GM21423 (cell line): ENCODE measurements at regions not wholly inside any gene's neighbourhood (a gene's known extent, or its start where the extent isn't known, plus 50 kb on each side); places are given as distances from the start of the nearest gene placed in this dataset.
"Not testable (repeated sequence)": the region's sequence is repeated elsewhere in the genome, so short reads cannot be mapped to it uniquely, and the experiment has no call there.

Experiments
- ATAC-seq: cut with Tn5 transposase; IDR thresholded peaks from one replicate; pipeline ENCODE4 v1.9.1; 2021; ENCODE audit warnings: mild to moderate bottlenecking, moderate library complexity; ENCODE audit not compliant: unreplicated experiment

DNA sequence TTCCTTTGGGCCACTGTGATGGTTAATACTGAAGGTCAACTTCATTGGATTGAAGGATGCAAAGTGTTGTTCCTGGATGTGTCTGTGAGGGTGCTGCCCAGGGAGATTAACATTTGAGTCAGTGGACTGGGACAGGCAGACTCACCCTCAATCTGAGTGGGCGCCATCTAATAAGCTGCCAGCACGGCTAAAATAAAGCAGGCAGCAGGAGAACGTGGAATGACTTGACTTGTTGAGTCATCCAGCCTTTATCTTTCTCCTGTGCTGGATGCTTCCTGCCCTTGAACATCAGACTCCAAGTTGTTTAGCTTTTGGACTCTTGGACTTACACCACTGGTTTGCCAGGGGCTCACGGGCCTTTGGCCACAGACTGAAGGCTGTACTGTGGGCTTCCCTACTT is 1046.9 kb downstream of the TYW1 start:
- no peak for ATAC-seq

GRCh38 chr7:68050627-68051026 is 1054.0 kb downstream of the TYW1 start:
- ATAC-seq: no peak

GRCh38 chr7:68058014-68058413 is 1061.4 kb downstream of the TYW1 start:
- ATAC-seq: no peak

DNA sequence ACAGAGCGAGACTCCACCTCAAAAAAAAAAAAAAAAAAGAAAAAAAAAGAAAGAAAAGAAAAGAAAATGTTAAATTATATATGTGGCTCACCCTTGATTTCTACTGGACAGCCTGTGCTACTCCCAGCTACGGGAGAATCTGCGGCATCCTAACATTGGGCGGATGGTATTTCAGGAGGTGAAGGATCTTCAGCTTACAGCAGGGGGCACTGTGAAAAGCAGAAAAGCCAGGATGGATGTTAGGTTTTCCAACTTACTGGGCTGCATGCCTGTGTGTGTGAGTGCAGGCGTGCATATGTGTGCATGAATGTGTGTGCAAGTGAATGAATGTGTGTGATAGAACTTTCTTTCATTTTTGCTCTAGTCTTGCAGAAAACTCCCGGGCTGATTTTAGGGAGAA is 1066.5 kb downstream of the TYW1 start:
- ATAC-seq: no peak

- no peak for ATAC-seq
Observed at GRCh38 chr7:68065581-68065980, 1068.9 kb downstream of the TYW1 start.

DNA sequence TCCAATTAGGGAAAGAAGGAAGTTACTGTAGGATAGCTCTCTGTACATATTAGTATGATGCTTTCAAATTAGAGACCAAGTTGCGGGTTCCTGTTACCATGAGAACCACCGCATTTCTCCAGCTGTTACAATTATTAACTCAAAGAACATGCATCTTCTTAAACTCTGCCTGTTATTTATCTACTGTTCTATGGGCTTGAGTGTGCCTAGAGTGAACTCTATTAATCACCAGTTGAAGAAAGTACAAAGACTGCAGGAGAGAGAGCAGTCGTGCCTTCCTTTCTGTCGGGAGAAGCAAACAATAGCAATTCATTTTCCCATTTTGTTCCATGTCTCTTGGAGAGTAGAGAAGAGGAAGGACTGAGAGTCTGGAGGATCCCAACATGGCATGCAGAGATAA is 1071.2 kb downstream of the TYW1 start:
- no peak for ATAC-seq

- ATAC-seq: no peak
Observed at GRCh38 chr7:68070992-68071391, 1074.4 kb downstream of the TYW1 start.

DNA sequence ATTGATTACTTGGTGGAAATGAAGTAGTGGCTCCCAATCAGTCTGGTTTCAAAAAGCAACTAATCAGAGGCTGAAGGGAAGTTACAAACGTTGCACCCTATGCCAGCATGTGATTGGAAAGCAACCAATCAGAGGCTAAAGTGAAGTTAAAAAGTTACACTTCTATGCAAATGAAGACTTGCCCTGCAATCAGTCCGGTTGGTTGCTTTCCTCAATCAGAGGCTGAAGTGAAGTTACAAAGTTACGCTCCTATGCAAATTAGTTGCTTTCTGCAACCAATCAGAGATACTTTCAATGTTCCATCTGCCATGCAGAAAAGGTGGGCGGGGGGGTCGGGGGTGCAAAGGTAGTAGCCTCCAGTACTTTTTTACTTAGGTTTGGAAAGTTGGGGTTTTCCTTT is 1077.1 kb downstream of the TYW1 start:
- ATAC-seq: no peak

DNA sequence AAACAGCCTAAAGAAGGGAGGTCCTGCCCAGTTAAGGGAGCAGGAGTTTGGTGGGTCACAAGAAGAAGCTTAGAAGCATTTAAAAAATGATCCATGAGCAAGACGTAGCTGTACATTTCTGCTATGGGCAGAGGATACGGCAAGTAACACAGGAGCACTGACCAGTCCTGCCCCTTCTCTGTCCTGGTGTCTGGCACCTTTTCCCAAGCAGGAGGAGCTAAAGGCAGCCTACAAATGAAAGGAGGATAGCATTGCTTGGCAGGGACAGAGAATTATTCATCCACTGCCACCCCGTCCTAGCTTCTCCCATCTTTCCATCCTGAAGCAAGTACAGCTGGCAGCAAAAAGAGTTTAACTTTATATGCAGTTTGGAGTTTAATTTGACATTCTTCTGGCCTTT is 1077.6 kb downstream of the TYW1 start:
- no peak for ATAC-seq

- ATAC-seq: no peak
Observed at GRCh38 chr7:68078157-68078710, 1081.6 kb downstream of the TYW1 start.

GRCh38 chr7:68082066-68082960 is 1085.7 kb downstream of the TYW1 start:
- ATAC-seq: not testable (repeated sequence)

DNA sequence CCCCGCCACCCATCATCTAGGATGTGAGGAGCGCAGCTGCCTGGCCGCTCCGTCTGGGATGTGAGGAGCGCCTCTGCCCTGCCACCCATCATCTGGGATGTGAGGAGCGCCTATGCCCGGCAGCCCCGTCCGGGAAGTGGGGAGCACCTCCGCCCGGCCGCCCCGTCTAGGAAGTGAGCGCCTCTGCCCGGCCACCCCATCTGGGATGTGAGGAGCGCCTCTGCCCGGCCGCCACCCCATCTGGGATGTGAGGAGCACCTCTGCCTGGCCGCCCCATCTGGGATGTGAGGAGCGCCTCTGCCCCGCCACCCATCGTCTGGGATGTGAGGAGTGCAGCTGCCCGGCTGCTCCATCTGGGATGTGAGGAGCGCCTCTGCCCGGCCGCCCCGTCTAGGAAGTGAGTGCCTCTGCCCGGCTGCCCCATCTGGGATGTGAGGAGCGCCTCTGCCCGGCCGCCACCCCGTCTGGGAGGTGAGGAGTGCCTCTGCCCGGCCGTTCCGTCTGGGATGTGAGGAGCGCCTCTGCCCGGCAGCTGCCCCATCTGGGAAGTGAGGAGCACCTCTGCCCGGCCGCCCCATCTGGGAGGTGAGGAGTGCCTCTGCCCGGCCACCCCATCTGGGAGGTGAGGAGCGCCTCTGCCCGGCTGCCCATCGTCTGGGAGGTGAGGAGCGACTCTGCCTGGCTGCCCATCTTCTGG is 1086.5 kb downstream of the TYW1 start:
- not testable (repeated sequence) for ATAC-seq

- ATAC-seq: no peak
Observed at GRCh38 chr7:68087401-68087800, 1090.8 kb downstream of the TYW1 start.

DNA sequence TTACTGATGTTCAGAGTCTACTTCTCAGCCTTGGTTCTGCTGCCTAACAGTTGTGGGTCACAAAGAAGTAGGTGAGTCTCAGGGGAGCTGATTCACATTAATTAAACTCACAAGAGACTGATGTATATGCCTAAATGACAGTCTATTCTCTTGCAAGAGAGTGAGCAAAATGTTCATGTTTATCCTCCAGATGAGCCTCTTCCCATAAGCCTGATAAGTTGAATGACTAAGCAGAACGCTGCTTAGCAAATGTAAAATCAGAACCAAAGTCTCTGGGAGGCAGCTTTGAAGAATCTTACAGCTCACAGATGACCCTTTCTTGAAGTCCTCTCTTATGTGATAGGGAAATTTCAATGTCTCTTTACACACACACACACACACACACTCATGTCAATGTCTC is 1092.2 kb downstream of the TYW1 start:
- ATAC-seq: no peak

DNA sequence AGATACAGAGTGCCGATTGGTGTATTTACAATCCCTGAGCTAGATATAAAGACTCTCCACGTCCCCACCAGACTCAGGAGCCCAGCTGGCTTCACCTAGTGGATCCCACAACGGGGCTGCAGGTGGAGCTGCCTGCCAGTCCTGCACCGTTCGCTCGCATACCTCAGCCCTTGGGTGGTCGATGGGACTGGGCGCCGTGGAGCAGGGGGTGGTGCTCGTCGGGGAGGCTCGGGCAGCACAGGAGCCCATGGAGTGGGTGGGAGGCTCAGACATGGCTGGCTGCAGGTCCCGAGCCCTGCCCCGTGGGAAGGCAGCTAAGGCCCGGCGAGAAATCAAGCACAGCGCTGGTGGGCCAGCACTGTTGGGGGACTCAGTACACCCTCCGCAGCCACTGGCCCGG is 1093.6 kb downstream of the TYW1 start:
- ATAC-seq: not testable (repeated sequence)

DNA sequence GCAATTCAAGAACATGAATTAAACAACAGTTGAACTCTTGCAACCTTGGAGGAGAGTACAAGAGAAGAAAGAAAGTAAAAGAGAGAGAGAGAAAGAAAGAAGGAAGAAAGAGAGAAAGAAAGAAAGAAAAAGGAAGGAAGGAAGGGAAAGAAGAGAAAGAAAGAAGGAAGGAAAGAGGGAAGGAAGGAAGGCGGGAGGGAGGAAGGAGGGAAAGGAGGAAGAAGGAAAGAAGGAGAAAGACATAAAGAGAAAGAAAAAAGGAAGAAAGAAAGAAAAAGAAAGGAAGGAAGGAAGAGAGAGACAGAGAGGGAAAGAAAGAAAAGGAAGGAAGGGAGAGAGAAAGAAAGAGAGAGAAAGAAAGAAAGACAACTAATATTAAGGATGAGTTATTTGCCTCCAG is 1106.7 kb downstream of the TYW1 start:
- no peak for ATAC-seq

GRCh38 chr7:68107261-68107660 is 1110.6 kb downstream of the TYW1 start:
- ATAC-seq: no peak

DNA sequence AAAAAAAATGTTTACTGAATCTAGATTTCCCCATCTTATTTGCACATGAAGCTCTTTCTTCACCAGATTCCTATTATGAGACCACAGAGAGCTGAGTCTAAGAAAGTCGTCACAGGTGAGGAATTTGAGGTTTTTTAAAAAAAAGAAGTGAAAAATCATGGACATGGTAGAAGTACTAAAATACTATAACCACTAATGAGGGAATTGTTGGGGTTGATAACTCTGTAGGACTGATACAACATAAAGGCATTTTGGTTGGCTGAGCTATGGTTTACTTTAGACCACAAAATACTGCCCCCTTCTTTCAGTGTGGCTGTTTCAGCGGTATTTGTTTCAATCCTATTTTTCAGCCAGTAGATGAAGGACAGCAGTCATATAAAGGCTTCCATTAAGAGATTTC is 1111.3 kb downstream of the TYW1 start:
- ATAC-seq: no peak

DNA sequence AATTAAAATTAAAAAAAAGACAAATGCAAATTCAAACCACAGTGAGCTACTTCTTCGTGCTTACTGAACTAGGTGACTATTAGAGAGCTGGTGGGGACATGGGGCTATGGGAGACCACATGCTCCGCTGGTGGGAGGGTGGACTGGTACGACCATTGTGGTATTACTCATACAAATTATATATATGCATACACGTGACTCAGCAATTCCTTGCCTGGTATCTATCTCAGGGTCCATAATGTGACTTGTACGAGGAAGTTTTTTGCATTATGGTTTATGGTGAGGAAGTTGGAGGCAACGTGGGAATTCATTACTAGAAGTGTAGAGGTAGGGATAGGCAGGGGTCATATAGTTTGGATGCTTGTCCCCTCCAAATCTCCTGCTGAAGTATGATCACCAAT is 1112.7 kb downstream of the TYW1 start:
- ATAC-seq: no peak

GRCh38 chr7:68119411-68119810 is 1122.8 kb downstream of the TYW1 start:
- no peak for ATAC-seq

- no peak for ATAC-seq
Observed at GRCh38 chr7:68121056-68121455, 1124.4 kb downstream of the TYW1 start.

GRCh38 chr7:68121655-68122054 is 1125.0 kb downstream of the TYW1 start:
- ATAC-seq: no peak
